ENCODE measurements at regions not wholly inside any gene's neighbourhood (a gene's known extent, or its start where the extent isn't known, plus 50 kb on each side); places are given as distances from the start of the nearest gene placed in this dataset.
"Not testable (repeated sequence)": the region's sequence is repeated elsewhere in the genome, so short reads cannot be mapped to it uniquely, and the experiment has no call there.

GRCh38 chr17:16832206-16832605 is 139.7 kb downstream of the TNFRSF13B start:
- not testable (repeated sequence) for TF ChIP-seq JUND (IDR thresholded peaks at IDR 0.05); ATF3 (IDR thresholded peaks at IDR 0.05); RAD21 (IDR thresholded peaks at IDR 0.05); CTCF (IDR thresholded peaks at IDR 0.05; ENCODE audit: low read depth, low read length, missing input control); TAF1 (conservative IDR thresholded peaks at IDR 0.05); YY1 (IDR thresholded peaks at IDR 0.05); REST (IDR thresholded peaks at IDR 0.05); FOXA1 (IDR thresholded peaks at IDR 0.05); HNF4A (conservative IDR thresholded peaks at IDR 0.05)

All from liver (tissue), 3 donors.